WTC11 (cell line): ENCODE measurements at regions not wholly inside any gene's neighbourhood (a gene's known extent, or its start where the extent isn't known, plus 50 kb on each side); places are given as distances from the start of the nearest gene placed in this dataset.

Experiments used
- ATAC-seq: fragments of 200-7000 bp; cut with Tn5 transposase; 2 replicates; pipeline ENCODE4 v1.10.0; 2021; ENCODE audit warnings: mild to moderate bottlenecking, moderate library complexity
- CTCF ChIA-PET: fragments of 300-600 bp; sonication (Branson Sonifier 250); formaldehyde crosslinking; loops from one replicate; lab custom pipeline; 2021; ENCODE audit warnings: antibody characterized with exemption; lab: Charles Lee
- POLR2A ChIA-PET: fragments of 350-600 bp; sonication (Branson Sonifier 250); formaldehyde crosslinking; loops from one replicate; lab custom pipeline; 2021; ENCODE audit warnings: antibody characterized with exemption; lab: Charles Lee
- DNase-seq: peaks from one replicate; pipeline ENCODE4 v3.0.0; 2021; ENCODE audit warnings: low spot score
- H3K27ac Mint-ChIP-seq: 2 replicates; pipeline ENCODE4 v1.8.0; 2021; ENCODE audit warnings: mixed read lengths
- H3K27me3 Mint-ChIP-seq: 2 replicates; pipeline ENCODE4 v1.8.0; 2021; ENCODE audit warnings: low read depth, mild to moderate bottlenecking, moderate library complexity, mixed read lengths
- H3K36me3 Mint-ChIP-seq: 2 replicates; pipeline ENCODE4 v1.8.0; 2021; ENCODE audit warnings: mixed read lengths
- H3K4me1 Mint-ChIP-seq: 2 replicates; pipeline ENCODE4 v1.8.0; 2022; ENCODE audit warnings: mixed read lengths
- H3K4me3 Mint-ChIP-seq: 2 replicates; pipeline ENCODE4 v1.8.0; 2021; ENCODE audit warnings: mild to moderate bottlenecking, moderate library complexity, mixed read lengths
- H3K9me3 Mint-ChIP-seq: 2 replicates; pipeline ENCODE4 v1.8.0; 2021; ENCODE audit warnings: mixed read lengths
- ARID4B ChIP-seq: sonication (generic); formaldehyde crosslinking; IDR thresholded peaks from 2 replicates; pipeline ENCODE4 v1.8.0; 2023; ENCODE audit warnings: missing genetic modification reagents, mild to moderate bottlenecking, borderline replicate concordance
- ATF3 ChIP-seq: sonication (generic); formaldehyde crosslinking; conservative IDR thresholded peaks from 2 replicates; pipeline ENCODE4 v1.8.1; 2022; ENCODE audit warnings: mild to moderate bottlenecking, missing genetic modification reagents
- CREB1 ChIP-seq: sonication (generic); formaldehyde crosslinking; IDR thresholded peaks from 2 replicates; pipeline ENCODE4 v1.8.0; 2023; ENCODE audit warnings: mild to moderate bottlenecking, missing genetic modification reagents
- CREM ChIP-seq: sonication (generic); formaldehyde crosslinking; IDR thresholded peaks from 2 replicates; pipeline ENCODE4 v1.8.1; 2022; ENCODE audit warnings: mild to moderate bottlenecking, missing genetic modification reagents, moderate library complexity
- CTCF ChIP-seq: fragments of 200-600 bp; IDR thresholded peaks from 2 replicates; pipeline ENCODE4 v1.8.0; 2022; ENCODE audit warnings: antibody characterized with exemption
- EMX1 ChIP-seq: fragments of 250-450 bp; sonication (Bioruptor Pico); IDR thresholded peaks from 2 replicates; pipeline ENCODE4 v1.8.0; 2021; ENCODE audit warnings: mild to moderate bottlenecking
- MAX ChIP-seq: sonication (generic); formaldehyde crosslinking; IDR thresholded peaks from 2 replicates; pipeline ENCODE4 v1.8.0; 2022; ENCODE audit warnings: mild to moderate bottlenecking, missing genetic modification reagents
- NR1H2 ChIP-seq: sonication (generic); formaldehyde crosslinking; IDR thresholded peaks from 2 replicates; pipeline ENCODE4 v1.9.0; 2021; ENCODE audit warnings: mild to moderate bottlenecking, moderate library complexity, missing genetic modification reagents
- RORB ChIP-seq: fragments of 250-450 bp; sonication (Bioruptor Pico); IDR thresholded peaks from 2 replicates; pipeline ENCODE4 v1.9.0; 2021; ENCODE audit warnings: mild to moderate bottlenecking
- STAT6 ChIP-seq: sonication (generic); formaldehyde crosslinking; conservative IDR thresholded peaks from 2 replicates; pipeline ENCODE4 v1.8.1; 2023; ENCODE audit warnings: mild to moderate bottlenecking, low read depth, missing genetic modification reagents, moderate library complexity
- TCF7 ChIP-seq: sonication (generic); formaldehyde crosslinking; IDR thresholded peaks from 2 replicates; pipeline ENCODE4 v1.8.0; 2022; ENCODE audit warnings: mild to moderate bottlenecking, low read depth, missing genetic modification reagents, moderate library complexity
- ZBTB21 ChIP-seq: sonication (generic); formaldehyde crosslinking; IDR thresholded peaks from 2 replicates; pipeline ENCODE4 v1.8.1; 2023; ENCODE audit warnings: mild to moderate bottlenecking, missing genetic modification reagents, borderline replicate concordance
- ZNF121 ChIP-seq: sonication (generic); formaldehyde crosslinking; IDR thresholded peaks from 2 replicates; pipeline ENCODE4 v1.8.0; 2023; ENCODE audit warnings: missing genetic modification reagents
- ZNF138 ChIP-seq: sonication (generic); formaldehyde crosslinking; conservative IDR thresholded peaks from 2 replicates; pipeline ENCODE4 v1.8.1; 2022; ENCODE audit warnings: mild to moderate bottlenecking, moderate library complexity, missing genetic modification reagents
- ZNF219 ChIP-seq: sonication (generic); formaldehyde crosslinking; IDR thresholded peaks from 2 replicates; pipeline ENCODE4 v1.8.0; 2023; ENCODE audit warnings: missing genetic modification reagents, mild to moderate bottlenecking, borderline replicate concordance
- ZNF232 ChIP-seq: sonication (generic); formaldehyde crosslinking; IDR thresholded peaks from 2 replicates; pipeline ENCODE4 v1.8.0; 2022; ENCODE audit warnings: mild to moderate bottlenecking, missing genetic modification reagents
- ZNF512 ChIP-seq: sonication (generic); formaldehyde crosslinking; IDR thresholded peaks from 2 replicates; pipeline ENCODE4 v1.8.1; 2022; ENCODE audit warnings: missing genetic modification reagents, borderline replicate concordance

GRCh38 chr14:95406756-95407277, 87.1 kb upstream of the CLMN start:
- H3K27me3 Mint-ChIP-seq: no peaks in the 10 kb centered on the region
- ChIA-PET CTCF (interaction anchor here (1.0 to 1.1 kb wide), 2 partner anchors 8 to 20 kb away, joined by 3 to 4 read pairs; no protein-coding TSS in a partner anchor), POLR2A (no interaction called here)
- no peaks in the 10 kb centered on the region for H3K36me3 Mint-ChIP-seq
- no peak for ATAC-seq
- DNase-seq: no peak
- no peak overlapping the region for H3K4me3 Mint-ChIP-seq
- no peak for TF ChIP-seq ZNF232
- no peak for TF ChIP-seq ARID4B (CRISPR knock-in tag)
- TF ChIP-seq STAT6 (CRISPR knock-in tag): no peak
- no peak for TF ChIP-seq MAX (CRISPR knock-in tag)
- TF ChIP-seq EMX1 (CRISPR knock-in tag): no peak
- no peak for TF ChIP-seq CREB1 (CRISPR knock-in tag)
- TF ChIP-seq ZNF512 (CRISPR knock-in tag): no peak
- no peak for TF ChIP-seq ZBTB21
- no peak for TF ChIP-seq ZNF219 (CRISPR knock-in tag)
- no peak for TF ChIP-seq CREM
- TF ChIP-seq TCF7 (CRISPR knock-in tag): no peak
- no peak for TF ChIP-seq NR1H2 (CRISPR knock-in tag)
- TF ChIP-seq CTCF: no peak
- TF ChIP-seq RORB (CRISPR knock-in tag): no peak
- TF ChIP-seq ZNF138 (CRISPR knock-in tag): no peak
- no peak for TF ChIP-seq ATF3 (CRISPR knock-in tag)
- TF ChIP-seq ZNF121 (CRISPR knock-in tag): no peak
- H3K4me1 Mint-ChIP-seq: peaks cover 4% of the 10 kb centered on the region; the same call in 1 of the 2 replicates
- H3K9me3 Mint-ChIP-seq: no peaks in the 10 kb centered on the region
- H3K27ac Mint-ChIP-seq: no peak overlapping the region
